HepG2 (cell line): ENCODE measurements at regions not wholly inside any gene's neighbourhood (a gene's known extent, or its start where the extent isn't known, plus 50 kb on each side); places are given as distances from the start of the nearest gene placed in this dataset.

Source experiments
- HNRNPK ChIP-seq: fragments of 200-400 bp; formaldehyde crosslinking; IDR thresholded peaks from 2 replicates; pipeline ENCODE4 v1.6.1; 2018; ENCODE audit warnings: low read length, low read depth, moderate library complexity, mild to moderate bottlenecking; ENCODE audit not compliant: poor library complexity, severe bottlenecking
- KAT8 ChIP-seq: IDR thresholded peaks from 2 replicates; pipeline ENCODE4 v1.6.1; 2016; ENCODE audit warnings: missing genetic modification reagents, missing compliant biosample characterization
- RBM22 ChIP-seq: fragments of 200-400 bp; formaldehyde crosslinking; optimal IDR thresholded peaks from 2 replicates; pipeline ENCODE3; 2017; ENCODE audit warnings: mild to moderate bottlenecking, low read length, moderate library complexity
- SALL1 ChIP-seq: sonication (generic); formaldehyde crosslinking; IDR thresholded peaks from 2 replicates; pipeline ENCODE4 v1.8.0; 2022; ENCODE audit warnings: mild to moderate bottlenecking, missing genetic modification reagents
- ZMYM2 ChIP-seq: sonication (generic); formaldehyde crosslinking; IDR thresholded peaks from 2 replicates; pipeline ENCODE4 v1.8.0; 2022; ENCODE audit warnings: mild to moderate bottlenecking, missing genetic modification reagents
- ZNF75D ChIP-seq: sonication (generic); formaldehyde crosslinking; IDR thresholded peaks from 2 replicates; pipeline ENCODE4 v1.8.1; 2023; ENCODE audit warnings: missing genetic modification reagents, mild to moderate bottlenecking, borderline replicate concordance
- ZNF772 ChIP-seq: sonication (generic); formaldehyde crosslinking; IDR thresholded peaks from 2 replicates; pipeline ENCODE4 v1.5.0; 2020; ENCODE audit warnings: mild to moderate bottlenecking, missing genetic modification reagents
- ZNF776 ChIP-seq: sonication (generic); formaldehyde crosslinking; IDR thresholded peaks from 2 replicates; pipeline ENCODE4 v1.4.0; 2020; ENCODE audit warnings: mild to moderate bottlenecking, missing genetic modification reagents
- TF ChIP-seq, protein P1 (sequence below): sonication (generic); formaldehyde crosslinking; IDR thresholded peaks from 2 replicates; pipeline ENCODE4 v1.8.1; 2022; ENCODE audit warnings: low read depth, mild to moderate bottlenecking, missing genetic modification reagents
- TF ChIP-seq, protein P2 (sequence below): sonication (generic); formaldehyde crosslinking; IDR thresholded peaks from 2 replicates; pipeline ENCODE4 v1.4.0; 2020; ENCODE audit warnings: mild to moderate bottlenecking, missing genetic modification reagents

GRCh38 chr11:27812341-27812740, 112.1 kb upstream of the BDNF start (continued):
- TF ChIP-seq, protein P1, sequence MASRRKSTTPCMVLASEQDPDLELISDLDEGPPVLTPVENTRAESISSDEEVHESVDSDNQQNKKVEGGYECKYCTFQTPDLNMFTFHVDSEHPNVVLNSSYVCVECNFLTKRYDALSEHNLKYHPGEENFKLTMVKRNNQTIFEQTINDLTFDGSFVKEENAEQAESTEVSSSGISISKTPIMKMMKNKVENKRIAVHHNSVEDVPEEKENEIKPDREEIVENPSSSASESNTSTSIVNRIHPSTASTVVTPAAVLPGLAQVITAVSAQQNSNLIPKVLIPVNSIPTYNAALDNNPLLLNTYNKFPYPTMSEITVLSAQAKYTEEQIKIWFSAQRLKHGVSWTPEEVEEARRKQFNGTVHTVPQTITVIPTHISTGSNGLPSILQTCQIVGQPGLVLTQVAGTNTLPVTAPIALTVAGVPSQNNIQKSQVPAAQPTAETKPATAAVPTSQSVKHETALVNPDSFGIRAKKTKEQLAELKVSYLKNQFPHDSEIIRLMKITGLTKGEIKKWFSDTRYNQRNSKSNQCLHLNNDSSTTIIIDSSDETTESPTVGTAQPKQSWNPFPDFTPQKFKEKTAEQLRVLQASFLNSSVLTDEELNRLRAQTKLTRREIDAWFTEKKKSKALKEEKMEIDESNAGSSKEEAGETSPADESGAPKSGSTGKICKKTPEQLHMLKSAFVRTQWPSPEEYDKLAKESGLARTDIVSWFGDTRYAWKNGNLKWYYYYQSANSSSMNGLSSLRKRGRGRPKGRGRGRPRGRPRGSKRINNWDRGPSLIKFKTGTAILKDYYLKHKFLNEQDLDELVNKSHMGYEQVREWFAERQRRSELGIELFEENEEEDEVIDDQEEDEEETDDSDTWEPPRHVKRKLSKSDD (CRISPR knock-in tag) = no peak
- TF ChIP-seq ZNF776 (no peak), SALL1 (CRISPR knock-in tag) (no peak), HNRNPK (no peak), ZNF75D (no peak), ZNF772 (CRISPR knock-in tag) (no peak), RBM22 (no peak), KAT8 (CRISPR knock-in tag) (no peak), ZMYM2 (CRISPR knock-in tag) (no peak)
- TF ChIP-seq, protein P2, sequence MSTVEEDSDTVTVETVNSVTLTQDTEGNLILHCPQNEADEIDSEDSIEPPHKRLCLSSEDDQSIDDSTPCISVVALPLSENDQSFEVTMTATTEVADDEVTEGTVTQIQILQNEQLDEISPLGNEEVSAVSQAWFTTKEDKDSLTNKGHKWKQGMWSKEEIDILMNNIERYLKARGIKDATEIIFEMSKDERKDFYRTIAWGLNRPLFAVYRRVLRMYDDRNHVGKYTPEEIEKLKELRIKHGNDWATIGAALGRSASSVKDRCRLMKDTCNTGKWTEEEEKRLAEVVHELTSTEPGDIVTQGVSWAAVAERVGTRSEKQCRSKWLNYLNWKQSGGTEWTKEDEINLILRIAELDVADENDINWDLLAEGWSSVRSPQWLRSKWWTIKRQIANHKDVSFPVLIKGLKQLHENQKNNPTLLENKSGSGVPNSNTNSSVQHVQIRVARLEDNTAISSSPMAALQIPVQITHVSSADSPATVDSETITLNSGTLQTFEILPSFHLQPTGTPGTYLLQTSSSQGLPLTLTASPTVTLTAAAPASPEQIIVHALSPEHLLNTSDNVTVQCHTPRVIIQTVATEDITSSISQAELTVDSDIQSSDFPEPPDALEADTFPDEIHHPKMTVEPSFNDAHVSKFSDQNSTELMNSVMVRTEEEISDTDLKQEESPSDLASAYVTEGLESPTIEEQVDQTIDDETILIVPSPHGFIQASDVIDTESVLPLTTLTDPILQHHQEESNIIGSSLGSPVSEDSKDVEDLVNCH (CRISPR knock-in tag) = no peak
- TF ChIP-seq, all 625 proteins: peak for 0
